Right atrium auricular region (tissue), 2 donors: ENCODE measurements at regions not wholly inside any gene's neighbourhood (a gene's known extent, or its start where the extent isn't known, plus 50 kb on each side); places are given as distances from the start of the nearest gene placed in this dataset.

Experiments used
- DNase-seq: peaks from one replicate; pipeline ENCODE4 v3.0.0-alpha.2; 2019; ENCODE audit warnings: low spot score
- H3K27ac ChIP-seq, 2 donors: fragments of 200-600 bp; sonication (generic); 1 replicate in 1 of 2; 2 replicates in 1 of 2; pipeline ENCODE4 v1.5.1; 2016 to 2019
- H3K27me3 ChIP-seq, 2 donors: fragments of 200-600 bp; sonication (generic); one replicate each; pipeline versions ENCODE4 v1.5.1 to v1.6.0; 2017 to 2019
- H3K36me3 ChIP-seq: fragments of 200-600 bp; sonication (generic); one replicate; pipeline ENCODE4 v1.5.1; 2016
- H3K4me1 ChIP-seq, 2 donors: fragments of 200-600 bp; sonication (generic); one replicate each; pipeline versions ENCODE4 v1.5.1 to v1.6.0; 2017 to 2019
- H3K4me3 ChIP-seq, 2 donors: fragments of 200-600 bp; sonication (generic); 1 replicate in 1 of 2; 2 replicates in 1 of 2; pipeline ENCODE4 v1.5.1; 2017 to 2019; ENCODE audit warnings: mild to moderate bottlenecking in 1 of 2, moderate library complexity in 1 of 2
- H3K9me3 ChIP-seq, 2 donors: fragments of 200-600 bp; sonication (generic); one replicate each; pipeline ENCODE4 v1.5.1; 2019
- CTCF ChIP-seq, 2 donors: fragments of 200-600 bp; sonication (generic); IDR thresholded peaks; one replicate each; pipeline ENCODE4 v1.5.1; 2019; ENCODE audit warnings: antibody characterized with exemption in 2 of 2

GRCh38 chr5:159400476-159400875, 70.2 kb upstream of the IL12B start:
- TF ChIP-seq CTCF (IDR thresholded peaks at IDR 0.05): no peak
- Histone ChIP-seq H3K36me3 (no peaks in the 10 kb centered on the region), H3K4me1 (no peaks in the 10 kb centered on the region), H3K4me3 (no peak overlapping the region), H3K27ac (no peak overlapping the region), H3K27me3 (no peaks in the 10 kb centered on the region), H3K9me3 (no peaks in the 10 kb centered on the region)
- DNase-seq: no peak

GRCh38 chr5:159402311-159402710, 72.0 kb upstream of the IL12B start:
- H3K4me3 ChIP-seq: no peak overlapping the region
- no peaks in the 10 kb centered on the region for H3K4me1 ChIP-seq
- no peak overlapping the region for H3K27ac ChIP-seq
- no peak for DNase-seq
- no peaks in the 10 kb centered on the region for H3K9me3 ChIP-seq
- H3K27me3 ChIP-seq: no peaks in the 10 kb centered on the region
- no peaks in the 10 kb centered on the region for H3K36me3 ChIP-seq
- TF ChIP-seq CTCF (IDR thresholded peaks at IDR 0.05): no peak

- Histone ChIP-seq H3K4me1 (no peaks in the 10 kb centered on the region), H3K36me3 (no peaks in the 10 kb centered on the region), H3K27me3 (no peaks in the 10 kb centered on the region), H3K9me3 (no peaks in the 10 kb centered on the region), H3K4me3 (no peak overlapping the region), H3K27ac (no peak overlapping the region)
- TF ChIP-seq CTCF (IDR thresholded peaks at IDR 0.05): no peak
- no peak for DNase-seq
These were observed 72.6 kb upstream of the IL12B start for GRCh38 chr5:159402856-159403255.

- Histone ChIP-seq H3K9me3 (no peaks in the 10 kb centered on the region), H3K4me1 (no peaks in the 10 kb centered on the region), H3K36me3 (no peaks in the 10 kb centered on the region), H3K27ac (no peak overlapping the region), H3K4me3 (no peak overlapping the region), H3K27me3 (no peaks in the 10 kb centered on the region)
- no peak for TF ChIP-seq CTCF (IDR thresholded peaks at IDR 0.05)
- no peak for DNase-seq
These were observed 73.8 kb upstream of the IL12B start for GRCh38 chr5:159403906-159404681.

- no peaks in the 10 kb centered on the region for H3K27me3 ChIP-seq
- no peak for TF ChIP-seq CTCF (IDR thresholded peaks at IDR 0.05)
- H3K36me3 ChIP-seq: no peaks in the 10 kb centered on the region
- H3K4me3 ChIP-seq: no peak overlapping the region
- H3K27ac ChIP-seq: no peak overlapping the region
- DNase-seq: no peak
- no peaks in the 10 kb centered on the region for H3K9me3 ChIP-seq
- H3K4me1 ChIP-seq: no peaks in the 10 kb centered on the region
These were observed 75.3 kb upstream of the IL12B start for GRCh38 chr5:159405611-159406031.

GRCh38 chr5:159406571-159406970, 76.3 kb upstream of the IL12B start:
- no peaks in the 10 kb centered on the region for H3K27me3 ChIP-seq
- no peaks in the 10 kb centered on the region for H3K4me1 ChIP-seq
- TF ChIP-seq CTCF (IDR thresholded peaks at IDR 0.05): no peak
- no peaks in the 10 kb centered on the region for H3K36me3 ChIP-seq
- no peaks in the 10 kb centered on the region for H3K9me3 ChIP-seq
- no peak for DNase-seq
- H3K4me3 ChIP-seq: no peak overlapping the region
- H3K27ac ChIP-seq: no peak overlapping the region
